ENCODE measurements at regions not wholly inside any gene's neighbourhood (a gene's known extent, or its start where the extent isn't known, plus 50 kb on each side); places are given as distances from the start of the nearest gene placed in this dataset.

DNA sequence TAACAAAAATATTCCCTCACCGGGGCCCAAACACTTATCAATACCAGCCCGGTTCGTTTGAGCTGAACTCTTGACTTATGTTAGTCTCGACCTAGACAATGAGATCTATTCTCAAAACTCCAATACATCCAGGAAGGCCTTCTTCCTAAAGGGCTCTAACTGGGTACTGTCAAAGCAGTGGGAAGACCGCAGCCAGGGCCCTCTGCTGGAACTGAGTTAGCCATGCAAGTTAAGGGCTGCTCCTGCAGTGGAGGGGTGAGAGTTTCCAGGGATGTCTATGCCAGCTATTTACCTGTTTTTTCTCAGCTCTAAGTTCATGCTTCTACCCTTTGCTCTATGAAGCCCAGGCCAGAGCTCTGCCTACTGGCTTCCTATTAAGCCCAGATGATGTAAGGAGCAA lies 348.8 kb downstream of the GXYLT1 start:
- DNase-seq, result no peak
- Histone ChIP-seq H3K4me1 (peaks cover 0 to 11% of the 10 kb centered on the region in 2 donors), H3K27me3 (no peaks in the 10 kb centered on the region), H3K9me3 (no peaks in the 10 kb centered on the region), H3K4me3 (no peak overlapping the region), H3K27ac (no peak overlapping the region), H3K36me3 (no peaks in the 10 kb centered on the region)
- no peak for TF ChIP-seq POLR2A (IDR thresholded peaks at IDR 0.05)
- TF ChIP-seq, protein P1, sequence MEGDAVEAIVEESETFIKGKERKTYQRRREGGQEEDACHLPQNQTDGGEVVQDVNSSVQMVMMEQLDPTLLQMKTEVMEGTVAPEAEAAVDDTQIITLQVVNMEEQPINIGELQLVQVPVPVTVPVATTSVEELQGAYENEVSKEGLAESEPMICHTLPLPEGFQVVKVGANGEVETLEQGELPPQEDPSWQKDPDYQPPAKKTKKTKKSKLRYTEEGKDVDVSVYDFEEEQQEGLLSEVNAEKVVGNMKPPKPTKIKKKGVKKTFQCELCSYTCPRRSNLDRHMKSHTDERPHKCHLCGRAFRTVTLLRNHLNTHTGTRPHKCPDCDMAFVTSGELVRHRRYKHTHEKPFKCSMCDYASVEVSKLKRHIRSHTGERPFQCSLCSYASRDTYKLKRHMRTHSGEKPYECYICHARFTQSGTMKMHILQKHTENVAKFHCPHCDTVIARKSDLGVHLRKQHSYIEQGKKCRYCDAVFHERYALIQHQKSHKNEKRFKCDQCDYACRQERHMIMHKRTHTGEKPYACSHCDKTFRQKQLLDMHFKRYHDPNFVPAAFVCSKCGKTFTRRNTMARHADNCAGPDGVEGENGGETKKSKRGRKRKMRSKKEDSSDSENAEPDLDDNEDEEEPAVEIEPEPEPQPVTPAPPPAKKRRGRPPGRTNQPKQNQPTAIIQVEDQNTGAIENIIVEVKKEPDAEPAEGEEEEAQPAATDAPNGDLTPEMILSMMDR (IDR thresholded peaks at IDR 0.05 in 4 of 5, conservative IDR thresholded peaks at IDR 0.05 in 1 of 5), result no peak
- intact Hi-C loops (cut with DNase I; ENCODE audit: low total_unique reads), result no loop called here
- in situ Hi-C loops (cut with MboI; ENCODE audit: low sequenced_read_pairs in 4 of 4), result no loop called here
- ATAC-seq, result no peak

DNA sequence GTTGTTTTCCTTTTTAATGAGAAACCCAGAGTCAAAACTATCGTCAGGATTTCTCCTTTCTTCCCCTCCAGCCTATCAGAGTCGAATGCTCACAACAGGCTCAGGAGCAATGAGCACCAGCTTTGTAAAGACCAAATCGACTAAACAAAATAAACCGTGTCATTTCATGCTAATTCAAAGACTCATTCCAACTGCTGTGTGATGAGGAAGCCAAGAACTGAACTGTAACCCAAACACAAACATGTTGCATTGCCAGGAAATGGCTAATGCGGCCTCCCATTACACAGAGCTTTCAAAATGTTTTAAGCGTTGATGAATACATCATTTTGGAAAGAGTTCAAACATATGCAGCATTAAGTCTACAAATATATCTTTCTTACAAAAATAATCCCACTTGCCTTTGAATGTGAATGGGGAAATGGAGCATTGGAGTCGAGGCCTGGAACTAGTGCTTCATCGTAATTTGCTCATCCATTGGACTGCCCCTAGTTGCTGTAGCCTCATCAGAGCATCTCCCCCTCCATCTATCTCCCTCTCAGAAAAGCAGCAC lies 349.5 kb downstream of the GXYLT1 start:
- ATAC-seq (no peak), DNase-seq (no peak)
- intact Hi-C loops (cut with DNase I; ENCODE audit: low total_unique reads) (no loop called here), in situ Hi-C loops (cut with MboI; ENCODE audit: low sequenced_read_pairs in 4 of 4) (no loop called here)
- Histone ChIP-seq H3K36me3 (no peaks in the 10 kb centered on the region), H3K27me3 (no peaks in the 10 kb centered on the region), H3K4me1 (peaks cover 0 to 11% of the 10 kb centered on the region in 2 donors), H3K9me3 (no peaks in the 10 kb centered on the region), H3K27ac (no peak overlapping the region), H3K4me3 (no peak overlapping the region)
- TF ChIP-seq, protein P1 (IDR thresholded peaks at IDR 0.05 in 4 of 5, conservative IDR thresholded peaks at IDR 0.05 in 1 of 5), result no peak
- TF ChIP-seq POLR2A (IDR thresholded peaks at IDR 0.05), result no peak

DNA sequence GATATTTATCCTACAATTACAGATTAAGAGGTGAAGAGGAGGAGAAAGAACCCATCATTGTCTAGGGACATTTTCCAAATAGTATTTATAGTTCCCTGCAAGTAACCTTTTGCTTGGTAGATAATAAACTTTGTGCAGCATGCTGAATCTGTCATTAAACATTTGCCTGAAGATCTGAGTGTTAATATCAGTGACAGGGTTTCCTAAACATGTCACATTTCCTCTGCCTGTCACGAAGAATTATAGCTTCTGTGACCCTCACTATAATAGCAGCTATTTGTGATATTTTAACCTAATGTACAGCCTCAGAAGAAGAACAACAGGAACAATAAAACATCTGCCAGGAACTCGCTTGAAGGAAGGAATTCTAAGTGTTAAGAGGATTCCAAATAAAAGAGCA lies 350.3 kb downstream of the GXYLT1 start:
- Histone ChIP-seq H3K4me1 (peaks cover 0 to 11% of the 10 kb centered on the region in 2 donors), H3K27ac (no peak overlapping the region), H3K4me3 (no peak overlapping the region), H3K36me3 (no peaks in the 10 kb centered on the region), H3K9me3 (no peaks in the 10 kb centered on the region), H3K27me3 (no peaks in the 10 kb centered on the region)
- in situ Hi-C loops (cut with MboI; ENCODE audit: low sequenced_read_pairs in 4 of 4), result no loop called here
- no peak for TF ChIP-seq POLR2A (IDR thresholded peaks at IDR 0.05)
- TF ChIP-seq, protein P1 (IDR thresholded peaks at IDR 0.05 in 4 of 5, conservative IDR thresholded peaks at IDR 0.05 in 1 of 5), result no peak
- DNase-seq, result no peak
- intact Hi-C loops (cut with DNase I; ENCODE audit: low total_unique reads), result no loop called here
- ATAC-seq, result no peak

DNA sequence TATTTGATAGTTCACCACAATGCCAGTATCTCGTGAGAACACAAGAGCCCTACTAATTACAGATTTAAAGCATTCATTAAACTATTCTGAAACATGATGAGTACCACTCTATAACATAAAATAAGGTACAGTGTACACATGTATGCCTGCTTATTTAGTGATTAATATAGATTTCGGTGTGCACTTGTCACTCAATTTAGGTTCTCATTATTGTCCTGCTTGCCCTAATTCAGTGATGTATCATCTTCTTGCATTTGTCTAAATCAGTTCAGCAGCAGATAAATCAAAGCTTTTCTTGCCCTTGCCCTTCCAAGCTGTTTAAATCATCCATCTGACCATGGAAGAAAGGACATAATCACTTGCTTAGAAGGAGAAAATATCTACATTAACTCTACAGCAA lies 359.7 kb downstream of the GXYLT1 start:
- no peak overlapping the region for H3K27ac ChIP-seq
- TF ChIP-seq, protein P1 (IDR thresholded peaks at IDR 0.05 in 4 of 5, conservative IDR thresholded peaks at IDR 0.05 in 1 of 5), result no peak
- no peak for TF ChIP-seq POLR2A (IDR thresholded peaks at IDR 0.05)
- H3K4me1 ChIP-seq, result no peaks in the 10 kb centered on the region
- DNase-seq (no peak), ATAC-seq (no peak)
- H3K27me3 ChIP-seq, result no peaks in the 10 kb centered on the region
- no peaks in the 10 kb centered on the region for H3K9me3 ChIP-seq
- no peaks in the 10 kb centered on the region for H3K36me3 ChIP-seq
- intact Hi-C loops (cut with DNase I; ENCODE audit: low total_unique reads), result no loop called here
- in situ Hi-C loops (cut with MboI; ENCODE audit: low sequenced_read_pairs in 4 of 4), result no loop called here
- H3K4me3 ChIP-seq, result no peak overlapping the region

DNA sequence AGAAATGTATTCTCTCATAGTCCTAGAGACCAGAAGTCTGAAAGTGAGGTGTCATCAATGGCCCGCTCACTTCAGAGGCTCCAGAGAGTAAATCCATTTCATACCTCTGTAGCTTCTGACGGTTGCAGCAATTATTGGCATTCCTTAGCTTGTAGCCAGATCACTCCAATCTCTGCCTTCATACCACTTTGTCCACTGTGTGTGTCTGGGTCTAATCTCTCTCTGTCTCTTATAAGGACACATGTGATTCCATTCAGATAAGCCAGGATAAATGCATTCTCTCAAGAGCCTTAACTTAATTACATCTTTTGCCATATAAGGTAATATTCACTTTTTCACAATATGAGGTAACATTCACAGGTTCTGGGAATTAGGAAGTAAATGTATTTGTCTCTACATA lies 365.7 kb downstream of the GXYLT1 start:
- in situ Hi-C loops (cut with MboI; ENCODE audit: low sequenced_read_pairs in 4 of 4), result no loop called here
- ATAC-seq, result no peak

More for the DNA sequence above, 365.7 kb downstream of the GXYLT1 start:
- DNase-seq, result no peak
- Histone ChIP-seq H3K4me1 (no peaks in the 10 kb centered on the region), H3K4me3 (no peak overlapping the region), H3K27me3 (no peaks in the 10 kb centered on the region), H3K36me3 (no peaks in the 10 kb centered on the region), H3K27ac (no peak overlapping the region), H3K9me3 (no peaks in the 10 kb centered on the region)
- intact Hi-C loops (cut with DNase I; ENCODE audit: low total_unique reads), result no loop called here
- TF ChIP-seq, protein P1 (IDR thresholded peaks at IDR 0.05 in 4 of 5, conservative IDR thresholded peaks at IDR 0.05 in 1 of 5), result no peak
- TF ChIP-seq POLR2A (IDR thresholded peaks at IDR 0.05), result no peak

Measured in gastrocnemius medialis (tissue), 4 donors.